ENCODE measurements at regions not wholly inside any gene's neighbourhood (a gene's known extent, or its start where the extent isn't known, plus 50 kb on each side); places are given as distances from the start of the nearest gene placed in this dataset.

GRCh38 chr14:40133463-40133862, 701.2 kb upstream of the FBXO33 start:
- H3K36me3 ChIP-seq (replicated peaks in 1 of 2; ENCODE audit: insufficient read depth in 1 of 2, low read depth in 2 of 2) = no peaks in the 10 kb centered on the region
- intact Hi-C loops (cut with DNase I) = no loop called here
- WGBS, 2 donors = 77 to 85% methylated on average over 2 of the region's 2 CpGs
- no peak overlapping the region for H3K27ac ChIP-seq
- DNase-seq (no peak), ATAC-seq (no peak)
- TF ChIP-seq POLR2A (IDR thresholded peaks at IDR 0.05) (no peak), CTCF (IDR thresholded peaks at IDR 0.05) (no peak)
- no peak overlapping the region for H3K4me3 ChIP-seq
- H3K4me1 ChIP-seq = no peaks in the 10 kb centered on the region
- no peaks in the 10 kb centered on the region for H3K27me3 ChIP-seq
- no peaks in the 10 kb centered on the region for H3K9me3 ChIP-seq

GRCh38 chr14:40129159-40129558, 696.9 kb upstream of the FBXO33 start:
- intact Hi-C loops (cut with DNase I) = no loop called here
- no peak for TF ChIP-seq CTCF (IDR thresholded peaks at IDR 0.05)
- TF ChIP-seq POLR2A (IDR thresholded peaks at IDR 0.05) = no peak
- Histone ChIP-seq H3K27ac (no peak overlapping the region), H3K36me3 (replicated peaks in 1 of 2; ENCODE audit: insufficient read depth in 1 of 2, low read depth in 2 of 2) (no peaks in the 10 kb centered on the region), H3K9me3 (peaks cover 0 to 5% (median 0%) of the 10 kb centered on the region in 3 donors), H3K4me1 (no peaks in the 10 kb centered on the region), H3K4me3 (no peak overlapping the region), H3K27me3 (no peaks in the 10 kb centered on the region)
- ATAC-seq = no peak
- no peak for DNase-seq

GRCh38 chr14:40123816-40124215, 691.6 kb upstream of the FBXO33 start:
- H3K4me3 ChIP-seq = no peak overlapping the region
- peaks cover 0 to 5% (median 0%) of the 10 kb centered on the region in 3 donors for H3K9me3 ChIP-seq
- H3K27me3 ChIP-seq = no peaks in the 10 kb centered on the region
- no peak for TF ChIP-seq POLR2A (IDR thresholded peaks at IDR 0.05)
- TF ChIP-seq CTCF (IDR thresholded peaks at IDR 0.05) = no peak
- intact Hi-C loops (cut with DNase I) = no loop called here
- no peaks in the 10 kb centered on the region for H3K4me1 ChIP-seq
- 78 to 81% methylated on average over 2 of the region's 2 CpGs for WGBS, 2 donors
- H3K27ac ChIP-seq = no peak overlapping the region
- H3K36me3 ChIP-seq (replicated peaks in 1 of 2; ENCODE audit: insufficient read depth in 1 of 2, low read depth in 2 of 2) = no peaks in the 10 kb centered on the region
- no peak for DNase-seq
- no peak for ATAC-seq

- no peak for DNase-seq
- TF ChIP-seq CTCF (IDR thresholded peaks at IDR 0.05) = no peak
- no peak for TF ChIP-seq POLR2A (IDR thresholded peaks at IDR 0.05)
- H3K9me3 ChIP-seq = peaks cover 0 to 5% (median 0%) of the 10 kb centered on the region in 3 donors
- H3K36me3 ChIP-seq (replicated peaks in 1 of 2; ENCODE audit: insufficient read depth in 1 of 2, low read depth in 2 of 2) = no peaks in the 10 kb centered on the region
- H3K27ac ChIP-seq = no peak overlapping the region
- intact Hi-C loops (cut with DNase I) = no loop called here
- H3K27me3 ChIP-seq = no peaks in the 10 kb centered on the region
- no peak for ATAC-seq
- 44 to 45% methylated on average over 2 of the region's 2 CpGs for WGBS, 2 donors
- no peaks in the 10 kb centered on the region for H3K4me1 ChIP-seq
- no peak overlapping the region for H3K4me3 ChIP-seq
Observed at GRCh38 chr14:40122968-40123648, 690.9 kb upstream of the FBXO33 start.

GRCh38 chr14:40119765-40120164, 687.5 kb upstream of the FBXO33 start:
- H3K9me3 ChIP-seq = no peaks in the 10 kb centered on the region
- TF ChIP-seq CTCF (IDR thresholded peaks at IDR 0.05) (no peak), POLR2A (IDR thresholded peaks at IDR 0.05) (no peak)
- H3K4me3 ChIP-seq = no peak overlapping the region
- no peak overlapping the region for H3K27ac ChIP-seq
- ATAC-seq (no peak), DNase-seq (no peak)
- H3K27me3 ChIP-seq = no peaks in the 10 kb centered on the region
- intact Hi-C loops (cut with DNase I) = no loop called here
- 36 to 45% methylated on average over 2 of the region's 2 CpGs for WGBS, 2 donors
- H3K36me3 ChIP-seq (replicated peaks in 1 of 2; ENCODE audit: insufficient read depth in 1 of 2, low read depth in 2 of 2) = no peaks in the 10 kb centered on the region
- H3K4me1 ChIP-seq = no peaks in the 10 kb centered on the region
